ENCODE measurements at regions not wholly inside any gene's neighbourhood (a gene's known extent, or its start where the extent isn't known, plus 50 kb on each side); places are given as distances from the start of the nearest gene placed in this dataset.

- Mint-ChIP-seq H3K4me3 (no peak overlapping the region), H3K27ac (no peak overlapping the region), H3K9me3 (no peaks in the 10 kb centered on the region), H3K4me1 (ENCODE audit: low read depth) (no peaks in the 10 kb centered on the region), H3K27me3 (no peaks in the 10 kb centered on the region), H3K36me3 (ENCODE audit: low read depth) (no peaks in the 10 kb centered on the region)
- ChIA-PET CTCF (interaction anchor here (1.6 kb wide), 1 partner anchor 10 kb away, joined by 5 read pairs; no protein-coding TSS in a partner anchor), POLR2A (no interaction called here)
- DNase-seq = no peak
- no peak for ATAC-seq (ENCODE audit: poor library complexity)
- H3K9me3 ChIP-seq (ENCODE audit: control insufficient read depth in 1 of 2, insufficient read depth in 1 of 2, low read length in 2 of 2) = no peaks in the 10 kb centered on the region
- H3K27me3 ChIP-seq (ENCODE audit: control insufficient read depth in 1 of 2, insufficient read depth in 2 of 2, low read length in 2 of 2) = no peaks in the 10 kb centered on the region
- TF ChIP-seq, protein P1, sequence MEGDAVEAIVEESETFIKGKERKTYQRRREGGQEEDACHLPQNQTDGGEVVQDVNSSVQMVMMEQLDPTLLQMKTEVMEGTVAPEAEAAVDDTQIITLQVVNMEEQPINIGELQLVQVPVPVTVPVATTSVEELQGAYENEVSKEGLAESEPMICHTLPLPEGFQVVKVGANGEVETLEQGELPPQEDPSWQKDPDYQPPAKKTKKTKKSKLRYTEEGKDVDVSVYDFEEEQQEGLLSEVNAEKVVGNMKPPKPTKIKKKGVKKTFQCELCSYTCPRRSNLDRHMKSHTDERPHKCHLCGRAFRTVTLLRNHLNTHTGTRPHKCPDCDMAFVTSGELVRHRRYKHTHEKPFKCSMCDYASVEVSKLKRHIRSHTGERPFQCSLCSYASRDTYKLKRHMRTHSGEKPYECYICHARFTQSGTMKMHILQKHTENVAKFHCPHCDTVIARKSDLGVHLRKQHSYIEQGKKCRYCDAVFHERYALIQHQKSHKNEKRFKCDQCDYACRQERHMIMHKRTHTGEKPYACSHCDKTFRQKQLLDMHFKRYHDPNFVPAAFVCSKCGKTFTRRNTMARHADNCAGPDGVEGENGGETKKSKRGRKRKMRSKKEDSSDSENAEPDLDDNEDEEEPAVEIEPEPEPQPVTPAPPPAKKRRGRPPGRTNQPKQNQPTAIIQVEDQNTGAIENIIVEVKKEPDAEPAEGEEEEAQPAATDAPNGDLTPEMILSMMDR (IDR thresholded peaks at IDR 0.05) = no peak
- intact Hi-C loops (cut with DNase I, micrococcal nuclease) = no loop called here
- H3K36me3 ChIP-seq (ENCODE audit: insufficient read depth, low read length) = no peaks in the 10 kb centered on the region
- H3K4me1 ChIP-seq (ENCODE audit: insufficient read depth, low read length) = no peaks in the 10 kb centered on the region
- no peak overlapping the region for H3K27ac ChIP-seq (ENCODE audit: low read depth in 1 of 2, low read length in 2 of 2)
- H3K4me3 ChIP-seq (ENCODE audit: low read length) = no peak overlapping the region
These were observed 157.7 kb upstream of the SLCO3A1 start for GRCh38 chr15:91695799-91696198.

DNA sequence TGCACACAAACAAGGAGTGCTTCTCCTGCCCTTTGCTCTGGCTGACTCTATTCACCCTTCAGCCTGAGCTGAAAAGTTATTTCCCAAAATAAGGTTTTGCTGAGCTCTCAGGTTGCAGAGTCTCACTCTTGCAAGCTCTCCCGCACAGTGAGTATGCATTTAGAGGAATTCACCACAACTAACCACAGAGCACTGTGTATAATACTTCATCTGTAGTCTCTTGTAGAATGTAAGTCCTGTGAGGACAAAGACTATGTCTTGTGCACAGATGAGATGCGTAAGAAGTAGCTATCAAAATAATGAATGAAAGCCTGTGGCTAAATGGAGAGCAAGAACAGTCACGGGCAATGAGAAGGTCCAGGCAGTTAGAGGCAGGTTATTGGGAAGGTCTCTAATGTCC lies 156.5 kb upstream of the SLCO3A1 start:
- no peaks in the 10 kb centered on the region for H3K27me3 Mint-ChIP-seq
- no peak overlapping the region for H3K27ac Mint-ChIP-seq

DNA sequence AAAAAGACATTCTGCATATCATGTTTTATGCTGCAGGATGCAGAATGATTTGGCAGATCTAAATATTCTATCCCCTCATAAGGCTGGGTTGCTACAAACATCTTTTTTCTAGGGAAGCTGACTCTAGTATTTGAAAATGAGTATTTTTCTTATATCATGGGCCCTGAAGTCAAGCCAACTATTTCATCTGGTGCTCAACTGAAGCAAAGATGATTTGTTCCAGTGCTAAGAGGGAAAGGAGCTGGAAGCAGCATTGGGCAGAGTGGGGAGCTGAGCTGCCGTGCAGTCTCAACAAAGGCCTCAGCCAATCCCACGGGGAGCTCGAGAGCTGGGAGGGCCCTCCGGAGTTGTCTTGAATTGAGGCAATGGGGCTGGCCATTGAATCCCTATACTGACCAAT lies 155.3 kb upstream of the SLCO3A1 start:
- Histone ChIP-seq H3K36me3 (ENCODE audit: insufficient read depth, low read length) (no peaks in the 10 kb centered on the region), H3K27ac (ENCODE audit: low read depth in 1 of 2, low read length in 2 of 2) (no peak overlapping the region), H3K9me3 (ENCODE audit: control insufficient read depth in 1 of 2, insufficient read depth in 1 of 2, low read length in 2 of 2) (no peaks in the 10 kb centered on the region), H3K4me3 (ENCODE audit: low read length) (no peak overlapping the region), H3K4me1 (ENCODE audit: insufficient read depth, low read length) (no peaks in the 10 kb centered on the region), H3K27me3 (ENCODE audit: control insufficient read depth in 1 of 2, insufficient read depth in 2 of 2, low read length in 2 of 2) (no peaks in the 10 kb centered on the region)
- H3K36me3 Mint-ChIP-seq (ENCODE audit: low read depth) = no peaks in the 10 kb centered on the region
- DNase-seq (no peak), ATAC-seq (ENCODE audit: poor library complexity) (no peak)
- H3K27me3 Mint-ChIP-seq = no peaks in the 10 kb centered on the region
- TF ChIP-seq, protein P1 (IDR thresholded peaks at IDR 0.05) = no peak
- no peaks in the 10 kb centered on the region for H3K9me3 Mint-ChIP-seq
- CTCF ChIA-PET = no interaction called here
- no peaks in the 10 kb centered on the region for H3K4me1 Mint-ChIP-seq (ENCODE audit: low read depth)
- intact Hi-C loops (cut with DNase I, micrococcal nuclease) = no loop called here
- no peak overlapping the region for H3K27ac Mint-ChIP-seq
- no peak overlapping the region for H3K4me3 Mint-ChIP-seq
- POLR2A ChIA-PET = no interaction called here

More for the DNA sequence above, 156.5 kb upstream of the SLCO3A1 start:
- TF ChIP-seq, protein P1 (IDR thresholded peaks at IDR 0.05) = no peak
- intact Hi-C loops (cut with DNase I, micrococcal nuclease) = no loop called here
- ChIA-PET CTCF (interaction anchor here (1.6 kb wide), 1 partner anchor 9 kb away, joined by 5 read pairs; no protein-coding TSS in a partner anchor), POLR2A (no interaction called here)
- H3K4me3 Mint-ChIP-seq = no peak overlapping the region
- no peaks in the 10 kb centered on the region for H3K9me3 Mint-ChIP-seq
- Histone ChIP-seq H3K27ac (ENCODE audit: low read depth in 1 of 2, low read length in 2 of 2) (no peak overlapping the region), H3K36me3 (ENCODE audit: insufficient read depth, low read length) (no peaks in the 10 kb centered on the region), H3K4me1 (ENCODE audit: insufficient read depth, low read length) (no peaks in the 10 kb centered on the region), H3K27me3 (ENCODE audit: control insufficient read depth in 1 of 2, insufficient read depth in 2 of 2, low read length in 2 of 2) (no peaks in the 10 kb centered on the region), H3K4me3 (ENCODE audit: low read length) (no peak overlapping the region), H3K9me3 (ENCODE audit: control insufficient read depth in 1 of 2, insufficient read depth in 1 of 2, low read length in 2 of 2) (no peaks in the 10 kb centered on the region)
- no peaks in the 10 kb centered on the region for H3K4me1 Mint-ChIP-seq (ENCODE audit: low read depth)
- DNase-seq (no peak), ATAC-seq (ENCODE audit: poor library complexity) (no peak)
- no peaks in the 10 kb centered on the region for H3K36me3 Mint-ChIP-seq (ENCODE audit: low read depth)

All from CD4-positive, alpha-beta T cell (primary cell).